GM23338 (cell line): ENCODE measurements at regions not wholly inside any gene's neighbourhood (a gene's known extent, or its start where the extent isn't known, plus 50 kb on each side); places are given as distances from the start of the nearest gene placed in this dataset.

Experiments
- ATAC-seq: fragments of 200-7000 bp; cut with Tn5 transposase; 3 replicates; pipeline ENCODE4 v1.9.1; 2020
- DNase-seq: peaks from one replicate; pipeline ENCODE4 v3.0.0-alpha.2; 2015; ENCODE audit warnings: low spot score
- H2AFZ ChIP-seq: fragments of 200-600 bp; sonication (generic); 2 replicates; pipeline ENCODE4 v1.8.0; 2016; ENCODE audit warnings: antibody characterized with exemption, mild to moderate bottlenecking, moderate library complexity
- H3F3A ChIP-seq: fragments of 200-600 bp; sonication (generic); replicated peaks from 2 replicates; pipeline ENCODE4 v1.8.0; 2017; ENCODE audit warnings: antibody characterized with exemption, mixed run types, low read depth
- H3K27ac ChIP-seq: fragments of 200-600 bp; sonication (generic); 2 replicates; pipeline ENCODE4 v1.6.1; 2016; ENCODE audit warnings: low read depth
- H3K27me3 ChIP-seq: fragments of 200-600 bp; sonication (generic); 2 replicates; pipeline ENCODE4 v1.8.0; 2016; ENCODE audit warnings: mild to moderate bottlenecking, mixed run types, moderate library complexity; ENCODE audit not compliant: insufficient read depth
- H3K36me3 ChIP-seq: fragments of 200-600 bp; sonication (generic); 2 replicates; pipeline ENCODE4 v1.8.0; 2016; ENCODE audit warnings: mild to moderate bottlenecking; ENCODE audit not compliant: insufficient read depth
- H3K4me1 ChIP-seq: fragments of 200-600 bp; sonication (generic); 2 replicates; pipeline ENCODE4 v1.8.0; 2016; ENCODE audit warnings: mild to moderate bottlenecking, moderate library complexity; ENCODE audit not compliant: insufficient read depth
- H3K4me2 ChIP-seq: fragments of 200-600 bp; sonication (generic); 2 replicates; pipeline ENCODE4 v1.7.1; 2017; ENCODE audit warnings: mixed run types
- H3K4me3 ChIP-seq: fragments of 200-600 bp; sonication (generic); 2 replicates; pipeline ENCODE4 v1.6.1; 2016; ENCODE audit warnings: mixed run types
- H3K79me2 ChIP-seq: fragments of 200-600 bp; sonication (generic); replicated peaks from 2 replicates; pipeline ENCODE4 v1.8.0; 2017; ENCODE audit warnings: mild to moderate bottlenecking; ENCODE audit not compliant: insufficient read depth
- H3K9me2 ChIP-seq: fragments of 200-600 bp; sonication (generic); 2 replicates; pipeline ENCODE4 v1.8.0; 2017; ENCODE audit not compliant: insufficient read depth
- H4K20me1 ChIP-seq: fragments of 200-600 bp; sonication (generic); replicated peaks from 2 replicates; pipeline ENCODE4 v1.8.0; 2017; ENCODE audit warnings: mild to moderate bottlenecking; ENCODE audit not compliant: insufficient read depth
- H3K27ac Mint-ChIP-seq: 2 replicates; pipeline ENCODE4 v1.8.0; 2020; ENCODE audit warnings: inconsistent platforms, mild to moderate bottlenecking, moderate library complexity, mixed read lengths
- H3K27me3 Mint-ChIP-seq: 3 replicates; pipeline ENCODE4 v1.8.0; 2022; ENCODE audit warnings: low read depth, mild to moderate bottlenecking, moderate library complexity, mixed read lengths, inconsistent platforms; ENCODE audit not compliant: insufficient read depth, poor library complexity
- H3K36me3 Mint-ChIP-seq: 3 replicates; pipeline ENCODE4 v1.8.0; 2021; ENCODE audit warnings: low read depth, mild to moderate bottlenecking, inconsistent platforms, moderate library complexity, mixed read lengths
- H3K4me1 Mint-ChIP-seq: 3 replicates; pipeline ENCODE4 v1.8.0; 2020; ENCODE audit warnings: mild to moderate bottlenecking, inconsistent platforms, mixed read lengths
- H3K4me3 Mint-ChIP-seq: 3 replicates; pipeline ENCODE4 v1.8.0; 2021; ENCODE audit warnings: moderate library complexity, mild to moderate bottlenecking, inconsistent platforms, mixed read lengths
- H3K9me3 Mint-ChIP-seq: 3 replicates; pipeline ENCODE4 v1.8.0; 2020; ENCODE audit warnings: moderate library complexity, mild to moderate bottlenecking, inconsistent platforms, mixed read lengths
- CREB1 ChIP-seq: fragments of 250-450 bp; sonication (Bioruptor Pico); IDR thresholded peaks from 2 replicates; pipeline ENCODE4 v1.5.0; 2020; ENCODE audit warnings: low read depth, mild to moderate bottlenecking, moderate library complexity
- EZH2 ChIP-seq: fragments of 200-600 bp; sonication (generic); IDR thresholded peaks from one replicate; pipeline ENCODE4 v1.8.0; 2017; ENCODE audit warnings: antibody characterized with exemption, mild to moderate bottlenecking, low read depth; ENCODE audit not compliant: unreplicated experiment
- EZH2phosphoT487 ChIP-seq: fragments of 200-600 bp; sonication (generic); IDR thresholded peaks from one replicate; pipeline ENCODE4 v1.8.1; 2018; ENCODE audit warnings: antibody characterized with exemption; ENCODE audit not compliant: unreplicated experiment
- JUNB ChIP-seq: IDR thresholded peaks from one replicate; pipeline ENCODE4 v1.6.1; 2016; ENCODE audit warnings: antibody characterized with exemption; ENCODE audit not compliant: unreplicated experiment
- NANOG ChIP-seq: IDR thresholded peaks from 2 replicates; pipeline ENCODE4 v1.6.1; 2016; ENCODE audit warnings: antibody characterized with exemption, borderline replicate concordance
- POLR2AphosphoS5 ChIP-seq: IDR thresholded peaks from 2 replicates; pipeline ENCODE4 v1.6.1; 2016; ENCODE audit warnings: antibody characterized with exemption, low read depth
- STAT1 ChIP-seq: IDR thresholded peaks from one replicate; pipeline ENCODE4 v1.6.1; 2016; ENCODE audit warnings: antibody characterized with exemption; ENCODE audit not compliant: unreplicated experiment
- ZNF114 ChIP-seq: fragments of 250-450 bp; sonication (Bioruptor Pico); IDR thresholded peaks from 2 replicates; pipeline ENCODE4 v1.5.0; 2020; ENCODE audit warnings: mild to moderate bottlenecking, moderate library complexity
- ZNF331 ChIP-seq: fragments of 250-450 bp; sonication (Bioruptor Pico); IDR thresholded peaks from 2 replicates; pipeline ENCODE4 v1.5.0; 2020; ENCODE audit warnings: low read depth, mild to moderate bottlenecking, moderate library complexity
- TF ChIP-seq, protein P1 (sequence below), 2 experiments: fragments of 200-600 bp in 1 of 2; sonication (generic) in 1 of 2; conservative IDR thresholded peaks; 2 replicates each; pipeline versions ENCODE4 v1.5.1 to v1.6.1; 2016 to 2017; ENCODE audit warnings: antibody characterized with exemption in 2 of 2, low read depth in 2 of 2, mild to moderate bottlenecking in 2 of 2, moderate library complexity in 1 of 2
- TF ChIP-seq, protein P2 (sequence below): IDR thresholded peaks from one replicate; pipeline ENCODE4 v1.6.1; 2018; ENCODE audit warnings: antibody characterized with exemption; ENCODE audit not compliant: unreplicated experiment
- TF ChIP-seq, protein P3 (sequence below): fragments of 250-450 bp; sonication (Bioruptor Pico); IDR thresholded peaks from 2 replicates; pipeline ENCODE4 v1.5.0; 2020; ENCODE audit warnings: mild to moderate bottlenecking, moderate library complexity
- TF ChIP-seq, protein P4 (sequence below): IDR thresholded peaks from 2 replicates; pipeline ENCODE4 v1.6.1; 2016; ENCODE audit warnings: antibody characterized with exemption

DNA sequence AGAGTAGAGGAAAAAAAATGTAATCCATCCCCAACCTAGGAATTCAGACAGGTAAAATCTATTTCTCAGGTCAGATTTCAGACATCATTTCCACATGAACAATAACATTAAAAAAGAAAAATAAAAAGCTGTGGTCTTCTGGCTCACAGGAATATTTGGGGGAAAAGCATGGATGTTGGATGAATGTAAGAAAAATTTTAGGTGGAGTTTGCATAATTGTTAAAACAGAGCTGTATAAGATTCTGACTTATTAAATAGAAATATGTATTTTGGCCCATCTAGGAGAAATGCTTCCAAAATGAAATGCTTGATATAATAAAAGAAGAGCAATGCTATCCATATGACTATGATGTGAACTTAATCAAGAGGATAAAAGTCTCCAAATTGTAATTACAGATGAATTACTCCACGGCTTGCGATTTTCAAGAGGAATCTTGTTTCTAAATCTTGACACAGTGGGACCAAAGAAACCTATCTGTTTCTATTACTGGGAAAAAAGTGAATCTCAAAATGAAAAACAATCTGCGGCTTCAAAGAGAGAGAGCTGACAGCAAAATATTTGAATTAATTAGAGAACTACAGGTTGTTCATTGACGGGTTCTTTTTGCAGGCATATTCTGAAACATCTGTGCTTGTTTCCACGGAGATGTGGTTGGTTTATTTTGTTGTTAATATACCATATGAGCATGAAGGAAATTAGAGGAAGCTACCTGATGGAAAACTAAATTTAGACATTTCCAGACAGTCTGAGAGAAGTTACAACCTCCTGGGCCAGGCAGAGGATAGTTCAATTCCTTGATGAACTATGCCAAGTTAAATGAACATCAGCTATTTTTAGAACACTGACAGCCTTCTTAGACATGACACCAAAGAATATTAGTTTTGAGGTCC, 468.7 kb downstream of the PID1 start:
- H3K9me3 Mint-ChIP-seq, result no peaks in the 10 kb centered on the region
- H3K27ac Mint-ChIP-seq, result no peak overlapping the region
- TF ChIP-seq ZNF114 (CRISPR knock-in tag) (no peak), CREB1 (CRISPR knock-in tag) (no peak), EZH2 (no peak), POLR2AphosphoS5 (no peak), NANOG (no peak), STAT1 (no peak), ZNF331 (no peak), JUNB (no peak), EZH2phosphoT487 (no peak)
- TF ChIP-seq, protein P1, sequence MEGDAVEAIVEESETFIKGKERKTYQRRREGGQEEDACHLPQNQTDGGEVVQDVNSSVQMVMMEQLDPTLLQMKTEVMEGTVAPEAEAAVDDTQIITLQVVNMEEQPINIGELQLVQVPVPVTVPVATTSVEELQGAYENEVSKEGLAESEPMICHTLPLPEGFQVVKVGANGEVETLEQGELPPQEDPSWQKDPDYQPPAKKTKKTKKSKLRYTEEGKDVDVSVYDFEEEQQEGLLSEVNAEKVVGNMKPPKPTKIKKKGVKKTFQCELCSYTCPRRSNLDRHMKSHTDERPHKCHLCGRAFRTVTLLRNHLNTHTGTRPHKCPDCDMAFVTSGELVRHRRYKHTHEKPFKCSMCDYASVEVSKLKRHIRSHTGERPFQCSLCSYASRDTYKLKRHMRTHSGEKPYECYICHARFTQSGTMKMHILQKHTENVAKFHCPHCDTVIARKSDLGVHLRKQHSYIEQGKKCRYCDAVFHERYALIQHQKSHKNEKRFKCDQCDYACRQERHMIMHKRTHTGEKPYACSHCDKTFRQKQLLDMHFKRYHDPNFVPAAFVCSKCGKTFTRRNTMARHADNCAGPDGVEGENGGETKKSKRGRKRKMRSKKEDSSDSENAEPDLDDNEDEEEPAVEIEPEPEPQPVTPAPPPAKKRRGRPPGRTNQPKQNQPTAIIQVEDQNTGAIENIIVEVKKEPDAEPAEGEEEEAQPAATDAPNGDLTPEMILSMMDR (conservative IDR thresholded peaks at IDR 0.05; ENCODE audit: low read depth in 2 of 2), result no peak
- TF ChIP-seq, protein P2, sequence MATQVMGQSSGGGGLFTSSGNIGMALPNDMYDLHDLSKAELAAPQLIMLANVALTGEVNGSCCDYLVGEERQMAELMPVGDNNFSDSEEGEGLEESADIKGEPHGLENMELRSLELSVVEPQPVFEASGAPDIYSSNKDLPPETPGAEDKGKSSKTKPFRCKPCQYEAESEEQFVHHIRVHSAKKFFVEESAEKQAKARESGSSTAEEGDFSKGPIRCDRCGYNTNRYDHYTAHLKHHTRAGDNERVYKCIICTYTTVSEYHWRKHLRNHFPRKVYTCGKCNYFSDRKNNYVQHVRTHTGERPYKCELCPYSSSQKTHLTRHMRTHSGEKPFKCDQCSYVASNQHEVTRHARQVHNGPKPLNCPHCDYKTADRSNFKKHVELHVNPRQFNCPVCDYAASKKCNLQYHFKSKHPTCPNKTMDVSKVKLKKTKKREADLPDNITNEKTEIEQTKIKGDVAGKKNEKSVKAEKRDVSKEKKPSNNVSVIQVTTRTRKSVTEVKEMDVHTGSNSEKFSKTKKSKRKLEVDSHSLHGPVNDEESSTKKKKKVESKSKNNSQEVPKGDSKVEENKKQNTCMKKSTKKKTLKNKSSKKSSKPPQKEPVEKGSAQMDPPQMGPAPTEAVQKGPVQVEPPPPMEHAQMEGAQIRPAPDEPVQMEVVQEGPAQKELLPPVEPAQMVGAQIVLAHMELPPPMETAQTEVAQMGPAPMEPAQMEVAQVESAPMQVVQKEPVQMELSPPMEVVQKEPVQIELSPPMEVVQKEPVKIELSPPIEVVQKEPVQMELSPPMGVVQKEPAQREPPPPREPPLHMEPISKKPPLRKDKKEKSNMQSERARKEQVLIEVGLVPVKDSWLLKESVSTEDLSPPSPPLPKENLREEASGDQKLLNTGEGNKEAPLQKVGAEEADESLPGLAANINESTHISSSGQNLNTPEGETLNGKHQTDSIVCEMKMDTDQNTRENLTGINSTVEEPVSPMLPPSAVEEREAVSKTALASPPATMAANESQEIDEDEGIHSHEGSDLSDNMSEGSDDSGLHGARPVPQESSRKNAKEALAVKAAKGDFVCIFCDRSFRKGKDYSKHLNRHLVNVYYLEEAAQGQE, result no peak
- TF ChIP-seq, protein P3, sequence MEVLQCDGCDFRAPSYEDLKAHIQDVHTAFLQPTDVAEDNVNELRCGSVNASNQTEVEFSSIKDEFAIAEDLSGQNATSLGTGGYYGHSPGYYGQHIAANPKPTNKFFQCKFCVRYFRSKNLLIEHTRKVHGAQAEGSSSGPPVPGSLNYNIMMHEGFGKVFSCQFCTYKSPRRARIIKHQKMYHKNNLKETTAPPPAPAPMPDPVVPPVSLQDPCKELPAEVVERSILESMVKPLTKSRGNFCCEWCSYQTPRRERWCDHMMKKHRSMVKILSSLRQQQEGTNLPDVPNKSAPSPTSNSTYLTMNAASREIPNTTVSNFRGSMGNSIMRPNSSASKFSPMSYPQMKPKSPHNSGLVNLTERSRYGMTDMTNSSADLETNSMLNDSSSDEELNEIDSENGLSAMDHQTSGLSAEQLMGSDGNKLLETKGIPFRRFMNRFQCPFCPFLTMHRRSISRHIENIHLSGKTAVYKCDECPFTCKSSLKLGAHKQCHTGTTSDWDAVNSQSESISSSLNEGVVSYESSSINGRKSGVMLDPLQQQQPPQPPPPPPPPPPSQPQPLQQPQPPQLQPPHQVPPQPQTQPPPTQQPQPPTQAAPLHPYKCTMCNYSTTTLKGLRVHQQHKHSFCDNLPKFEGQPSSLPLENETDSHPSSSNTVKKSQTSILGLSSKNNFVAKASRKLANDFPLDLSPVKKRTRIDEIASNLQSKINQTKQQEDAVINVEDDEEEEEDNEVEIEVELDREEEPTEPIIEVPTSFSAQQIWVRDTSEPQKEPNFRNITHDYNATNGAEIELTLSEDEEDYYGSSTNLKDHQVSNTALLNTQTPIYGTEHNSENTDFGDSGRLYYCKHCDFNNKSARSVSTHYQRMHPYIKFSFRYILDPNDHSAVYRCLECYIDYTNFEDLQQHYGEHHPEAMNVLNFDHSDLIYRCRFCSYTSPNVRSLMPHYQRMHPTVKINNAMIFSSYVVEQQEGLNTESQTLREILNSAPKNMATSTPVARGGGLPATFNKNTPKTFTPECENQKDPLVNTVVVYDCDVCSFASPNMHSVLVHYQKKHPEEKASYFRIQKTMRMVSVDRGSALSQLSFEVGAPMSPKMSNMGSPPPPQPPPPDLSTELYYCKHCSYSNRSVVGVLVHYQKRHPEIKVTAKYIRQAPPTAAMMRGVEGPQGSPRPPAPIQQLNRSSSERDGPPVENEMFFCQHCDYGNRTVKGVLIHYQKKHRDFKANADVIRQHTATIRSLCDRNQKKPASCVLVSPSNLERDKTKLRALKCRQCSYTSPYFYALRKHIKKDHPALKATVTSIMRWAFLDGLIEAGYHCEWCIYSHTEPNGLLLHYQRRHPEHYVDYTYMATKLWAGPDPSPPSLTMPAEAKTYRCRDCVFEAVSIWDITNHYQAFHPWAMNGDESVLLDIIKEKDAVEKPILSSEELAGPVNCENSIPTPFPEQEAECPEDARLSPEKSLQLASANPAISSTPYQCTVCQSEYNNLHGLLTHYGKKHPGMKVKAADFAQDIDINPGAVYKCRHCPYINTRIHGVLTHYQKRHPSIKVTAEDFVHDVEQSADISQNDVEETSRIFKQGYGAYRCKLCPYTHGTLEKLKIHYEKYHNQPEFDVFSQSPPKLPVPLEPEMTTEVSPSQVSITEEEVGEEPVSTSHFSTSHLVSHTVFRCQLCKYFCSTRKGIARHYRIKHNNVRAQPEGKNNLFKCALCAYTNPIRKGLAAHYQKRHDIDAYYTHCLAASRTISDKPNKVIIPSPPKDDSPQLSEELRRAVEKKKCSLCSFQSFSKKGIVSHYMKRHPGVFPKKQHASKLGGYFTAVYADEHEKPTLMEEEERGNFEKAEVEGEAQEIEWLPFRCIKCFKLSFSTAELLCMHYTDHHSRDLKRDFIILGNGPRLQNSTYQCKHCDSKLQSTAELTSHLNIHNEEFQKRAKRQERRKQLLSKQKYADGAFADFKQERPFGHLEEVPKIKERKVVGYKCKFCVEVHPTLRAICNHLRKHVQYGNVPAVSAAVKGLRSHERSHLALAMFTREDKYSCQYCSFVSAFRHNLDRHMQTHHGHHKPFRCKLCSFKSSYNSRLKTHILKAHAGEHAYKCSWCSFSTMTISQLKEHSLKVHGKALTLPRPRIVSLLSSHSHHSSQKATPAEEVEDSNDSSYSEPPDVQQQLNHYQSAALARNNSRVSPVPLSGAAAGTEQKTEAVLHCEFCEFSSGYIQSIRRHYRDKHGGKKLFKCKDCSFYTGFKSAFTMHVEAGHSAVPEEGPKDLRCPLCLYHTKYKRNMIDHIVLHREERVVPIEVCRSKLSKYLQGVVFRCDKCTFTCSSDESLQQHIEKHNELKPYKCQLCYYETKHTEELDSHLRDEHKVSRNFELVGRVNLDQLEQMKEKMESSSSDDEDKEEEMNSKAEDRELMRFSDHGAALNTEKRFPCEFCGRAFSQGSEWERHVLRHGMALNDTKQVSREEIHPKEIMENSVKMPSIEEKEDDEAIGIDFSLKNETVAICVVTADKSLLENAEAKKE (CRISPR knock-in tag), result no peak
- TF ChIP-seq, protein P4, sequence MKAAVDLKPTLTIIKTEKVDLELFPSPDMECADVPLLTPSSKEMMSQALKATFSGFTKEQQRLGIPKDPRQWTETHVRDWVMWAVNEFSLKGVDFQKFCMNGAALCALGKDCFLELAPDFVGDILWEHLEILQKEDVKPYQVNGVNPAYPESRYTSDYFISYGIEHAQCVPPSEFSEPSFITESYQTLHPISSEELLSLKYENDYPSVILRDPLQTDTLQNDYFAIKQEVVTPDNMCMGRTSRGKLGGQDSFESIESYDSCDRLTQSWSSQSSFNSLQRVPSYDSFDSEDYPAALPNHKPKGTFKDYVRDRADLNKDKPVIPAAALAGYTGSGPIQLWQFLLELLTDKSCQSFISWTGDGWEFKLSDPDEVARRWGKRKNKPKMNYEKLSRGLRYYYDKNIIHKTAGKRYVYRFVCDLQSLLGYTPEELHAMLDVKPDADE, result no peak
- no peak overlapping the region for H3K4me3 ChIP-seq
- H3K4me1 Mint-ChIP-seq, result no peaks in the 10 kb centered on the region
- no peak overlapping the region for H3K27ac ChIP-seq
- no peaks in the 10 kb centered on the region for H3K79me2 ChIP-seq
- H3K4me3 Mint-ChIP-seq, result no peak overlapping the region
- no peaks in the 10 kb centered on the region for H3K27me3 ChIP-seq
- no peaks in the 10 kb centered on the region for H3K4me1 ChIP-seq
- no peaks in the 10 kb centered on the region for H3K36me3 ChIP-seq
- H3K36me3 Mint-ChIP-seq, result no peaks in the 10 kb centered on the region
- ATAC-seq (no peak), DNase-seq (no peak)
- H3K4me2 ChIP-seq, result no peak overlapping the region
- H3F3A ChIP-seq, result no peaks in the 10 kb centered on the region
- H4K20me1 ChIP-seq, result no peaks in the 10 kb centered on the region
- no peaks in the 10 kb centered on the region for H3K27me3 Mint-ChIP-seq
- no peak overlapping the region for H2AFZ ChIP-seq
- H3K9me2 ChIP-seq, result no peaks in the 10 kb centered on the region; the same call in 1 of the 2 replicates
